Smooth muscle cell (in vitro differentiated cells): ENCODE measurements at regions not wholly inside any gene's neighbourhood (a gene's known extent, or its start where the extent isn't known, plus 50 kb on each side); places are given as distances from the start of the nearest gene placed in this dataset.

ENCODE experiments used
- DNase-seq: peaks from one replicate; lab custom pipeline; 2025; ENCODE audit not compliant: unreplicated experiment; lab: John Stamatoyannopoulos, UW
- H2AFZ ChIP-seq: fragments of 200-600 bp; sonication (generic); 2 replicates; pipeline ENCODE4 v1.6.0; 2016; ENCODE audit warnings: antibody characterized with exemption, low read depth, mild to moderate bottlenecking
- H3F3A ChIP-seq: fragments of 200-600 bp; sonication (generic); 2 replicates; pipeline ENCODE4 v1.6.0; 2017; ENCODE audit warnings: antibody characterized with exemption, low read depth
- H3K27ac ChIP-seq: fragments of 200-600 bp; sonication (generic); 2 replicates; pipeline ENCODE4 v1.5.1; 2016; ENCODE audit warnings: low read depth, mild to moderate bottlenecking
- H3K27me3 ChIP-seq: fragments of 200-600 bp; sonication (generic); 2 replicates; pipeline ENCODE4 v1.6.1; 2016; ENCODE audit warnings: low read depth, mild to moderate bottlenecking
- H3K36me3 ChIP-seq: fragments of 200-600 bp; sonication (generic); 2 replicates; pipeline ENCODE4 v1.5.1; 2016; ENCODE audit warnings: low read depth
- H3K4me1 ChIP-seq: fragments of 200-600 bp; sonication (generic); 2 replicates; pipeline ENCODE4 v1.5.1; 2016; ENCODE audit warnings: low read depth
- H3K4me2 ChIP-seq: fragments of 200-600 bp; sonication (generic); 2 replicates; pipeline ENCODE4 v1.6.0; 2016; ENCODE audit warnings: mild to moderate bottlenecking
- H3K4me3 ChIP-seq: fragments of 200-600 bp; sonication (generic); 2 replicates; pipeline ENCODE4 v1.5.1; 2016; ENCODE audit warnings: mild to moderate bottlenecking
- H3K79me2 ChIP-seq: fragments of 200-600 bp; sonication (generic); 2 replicates; pipeline ENCODE4 v1.6.0; 2016; ENCODE audit warnings: low read depth, mild to moderate bottlenecking
- H3K9ac ChIP-seq: fragments of 200-600 bp; sonication (generic); 2 replicates; pipeline ENCODE4 v1.6.0; 2016; ENCODE audit warnings: low read depth
- H3K9me3 ChIP-seq: fragments of 200-600 bp; sonication (generic); replicated peaks from 2 replicates; pipeline ENCODE4 v1.5.1; 2016; ENCODE audit warnings: low read depth
- H4K20me1 ChIP-seq: fragments of 200-600 bp; sonication (generic); 2 replicates; pipeline ENCODE4 v1.6.0; 2016; ENCODE audit warnings: low read depth
- CTCF ChIP-seq: fragments of 200-600 bp; sonication (generic); IDR thresholded peaks from 2 replicates; pipeline ENCODE4 v1.5.1; 2017; ENCODE audit warnings: borderline replicate concordance, mild to moderate bottlenecking, antibody characterized with exemption; ENCODE audit not compliant: insufficient read depth, poor library complexity, severe bottlenecking
- WGBS: methylation state at CpG from one replicate; pipeline ENCODE4 v1.1.7; 2016; ENCODE audit warnings: low lambda C conversion rate; 5-methylcytosine and 5-hydroxymethylcytosine counted together

GRCh38 chr6:71602385-71603007, 283.9 kb upstream of the RIMS1 start:
- Histone ChIP-seq H3K9ac (no peak overlapping the region), H3K4me1 (peaks cover 2% of the 10 kb centered on the region), H3K4me2 (no peak overlapping the region), H3K9me3 (no peaks in the 10 kb centered on the region), H3K27me3 (no peaks in the 10 kb centered on the region), H4K20me1 (no peaks in the 10 kb centered on the region), H3K79me2 (no peaks in the 10 kb centered on the region), H3K27ac (no peak overlapping the region), H3K4me3 (no peak overlapping the region), H2AFZ (no peak overlapping the region), H3F3A (no peaks in the 10 kb centered on the region), H3K36me3 (no peaks in the 10 kb centered on the region)
- whole genome bisulfite sequencing = 95% methylated on average over 2 of the region's 2 CpGs
- no peak for DNase-seq
- no peak for TF ChIP-seq CTCF

DNA sequence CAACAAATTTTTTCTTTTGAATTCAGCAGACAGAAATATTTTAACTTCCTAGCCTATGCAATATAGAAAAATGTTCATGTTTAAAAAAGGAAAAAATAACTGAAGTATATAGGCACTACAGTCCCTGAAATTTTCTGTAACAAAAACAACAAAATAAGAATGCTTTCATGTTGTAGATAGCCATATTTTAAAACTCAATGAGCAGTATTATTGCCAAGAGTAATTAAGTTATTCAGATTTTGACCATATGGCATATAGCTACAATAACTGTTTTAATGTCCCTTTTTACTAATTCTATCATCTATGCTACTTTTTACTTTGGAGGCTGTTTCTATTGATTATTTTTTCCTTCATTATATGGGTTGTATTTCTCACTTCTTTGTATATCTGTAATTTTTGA, 283.3 kb upstream of the RIMS1 start:
- DNase-seq = no peak
- Histone ChIP-seq H3K4me1 (peaks cover 2% of the 10 kb centered on the region), H3K4me3 (no peak overlapping the region), H3K4me2 (no peak overlapping the region), H4K20me1 (no peaks in the 10 kb centered on the region), H3K79me2 (no peaks in the 10 kb centered on the region), H3K9me3 (no peaks in the 10 kb centered on the region), H3K36me3 (no peaks in the 10 kb centered on the region), H3K27ac (no peak overlapping the region), H3K9ac (no peak overlapping the region), H3F3A (no peaks in the 10 kb centered on the region), H2AFZ (no peak overlapping the region), H3K27me3 (no peaks in the 10 kb centered on the region)
- no peak for TF ChIP-seq CTCF

DNA sequence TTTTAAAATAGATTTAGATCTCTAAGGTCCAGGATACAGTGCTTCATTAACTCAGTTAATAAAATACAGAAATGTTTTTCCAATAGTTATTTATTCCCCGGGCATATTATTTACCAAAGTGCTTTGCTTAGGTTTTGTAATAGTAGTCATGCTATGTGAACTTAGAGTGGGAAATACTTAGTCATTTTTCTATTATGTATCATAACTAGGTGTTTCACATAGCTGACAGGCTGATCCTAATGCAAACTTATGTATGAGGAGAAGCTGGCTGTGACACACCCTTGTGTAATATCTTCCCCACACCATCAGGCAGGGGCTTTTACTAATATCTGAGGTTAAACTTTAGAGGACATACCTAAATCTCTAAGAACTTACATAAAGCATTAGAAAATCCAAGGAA, 277.7 kb upstream of the RIMS1 start:
- H3K27ac ChIP-seq = no peak overlapping the region
- H3K27me3 ChIP-seq = no peaks in the 10 kb centered on the region
- DNase-seq = no peak
- 92% methylated on average over 1 of the region's 1 CpG for WGBS
- H2AFZ ChIP-seq = no peak overlapping the region
- H4K20me1 ChIP-seq = no peaks in the 10 kb centered on the region
- H3K4me3 ChIP-seq = no peak overlapping the region
- H3F3A ChIP-seq = no peaks in the 10 kb centered on the region
- H3K79me2 ChIP-seq = no peaks in the 10 kb centered on the region
- no peaks in the 10 kb centered on the region for H3K36me3 ChIP-seq
- no peak overlapping the region for H3K4me2 ChIP-seq
- H3K9me3 ChIP-seq = no peaks in the 10 kb centered on the region
- no peak for TF ChIP-seq CTCF
- no peak overlapping the region for H3K9ac ChIP-seq
- no peaks in the 10 kb centered on the region for H3K4me1 ChIP-seq

DNA sequence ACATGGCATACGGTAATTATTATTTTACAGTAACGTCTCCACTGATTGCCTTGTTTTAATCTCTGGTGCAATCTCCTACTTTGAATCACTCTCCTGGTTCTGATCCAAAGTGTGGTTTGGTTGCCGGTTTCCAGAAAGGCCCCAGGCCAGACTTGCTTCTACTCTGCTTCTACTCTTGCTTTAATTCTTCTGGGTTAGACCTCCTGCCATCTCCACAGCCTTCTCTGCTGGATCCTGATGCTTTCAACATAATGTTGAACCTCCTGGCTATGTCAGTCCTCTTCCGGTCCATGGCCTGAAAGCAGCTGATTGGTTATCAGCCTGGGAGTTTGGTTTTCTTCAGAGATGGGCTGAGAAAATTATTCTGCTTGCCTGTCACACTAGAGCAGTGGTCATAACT, 266.5 kb upstream of the RIMS1 start:
- Histone ChIP-seq H2AFZ (no peak overlapping the region), H3K4me3 (no peak overlapping the region), H3K36me3 (no peaks in the 10 kb centered on the region), H3K27ac (no peak overlapping the region), H4K20me1 (no peaks in the 10 kb centered on the region), H3F3A (no peaks in the 10 kb centered on the region), H3K4me1 (no peaks in the 10 kb centered on the region), H3K9ac (no peak overlapping the region), H3K9me3 (no peaks in the 10 kb centered on the region), H3K4me2 (no peak overlapping the region), H3K79me2 (no peaks in the 10 kb centered on the region), H3K27me3 (no peaks in the 10 kb centered on the region)
- DNase-seq = no peak
- no peak for TF ChIP-seq CTCF
- WGBS = 88% methylated on average over 4 of the region's 4 CpGs
